KMS-11 (cell line): ENCODE measurements at regions not wholly inside any gene's neighbourhood (a gene's known extent, or its start where the extent isn't known, plus 50 kb on each side); places are given as distances from the start of the nearest gene placed in this dataset.

Experiments
- H2AFZ ChIP-seq: fragments of 200-600 bp; sonication (generic); 2 replicates; pipeline ENCODE4 v1.6.1; 2016; ENCODE audit warnings: antibody characterized with exemption, mixed run types, low read depth
- H3K27ac ChIP-seq: fragments of 200-600 bp; sonication (generic); 2 replicates; pipeline ENCODE4 v1.6.1; 2016; ENCODE audit warnings: mild to moderate bottlenecking, mixed run types
- H3K27me3 ChIP-seq: fragments of 200-600 bp; sonication (generic); 2 replicates; pipeline ENCODE4 v1.6.1; 2017; ENCODE audit warnings: mild to moderate bottlenecking, low read depth, mixed run types, moderate library complexity; ENCODE audit not compliant: insufficient read depth
- H3K36me3 ChIP-seq: fragments of 200-600 bp; sonication (generic); 2 replicates; pipeline ENCODE4 v1.6.1; 2017; ENCODE audit warnings: mild to moderate bottlenecking, mixed run types; ENCODE audit not compliant: insufficient read depth
- H3K4me1 ChIP-seq: fragments of 200-600 bp; sonication (generic); 2 replicates; pipeline ENCODE4 v1.6.1; 2016; ENCODE audit warnings: mild to moderate bottlenecking, low read depth, mixed run types; ENCODE audit not compliant: poor library complexity, severe bottlenecking
- H3K4me2 ChIP-seq: fragments of 200-600 bp; sonication (generic); 2 replicates; pipeline ENCODE4 v1.7.0; 2016; ENCODE audit warnings: mild to moderate bottlenecking, mixed run types
- H3K4me3 ChIP-seq: fragments of 200-600 bp; sonication (generic); IDR thresholded peaks from 2 replicates; pipeline ENCODE4 v1.6.1; 2017; ENCODE audit warnings: low read depth, low read length, mixed read lengths; ENCODE audit not compliant: insufficient read depth
- H3K79me2 ChIP-seq: fragments of 200-600 bp; sonication (generic); 2 replicates; pipeline ENCODE4 v1.6.1; 2016; ENCODE audit warnings: low read depth, mixed run types; ENCODE audit not compliant: insufficient read depth
- H3K9ac ChIP-seq: fragments of 200-600 bp; sonication (generic); 2 replicates; pipeline ENCODE4 v1.6.1; 2016; ENCODE audit warnings: mild to moderate bottlenecking, mixed run types
- H4K20me1 ChIP-seq: fragments of 200-600 bp; sonication (generic); 2 replicates; pipeline ENCODE4 v1.6.1; 2016; ENCODE audit warnings: mild to moderate bottlenecking, mixed run types; ENCODE audit not compliant: insufficient read depth
- CTCF ChIP-seq: fragments of 200-600 bp; sonication (generic); conservative IDR thresholded peaks from 2 replicates; pipeline ENCODE4 v1.6.1; 2017; ENCODE audit warnings: low read depth, mild to moderate bottlenecking, antibody characterized with exemption, low read length, moderate library complexity, mixed read lengths

- Histone ChIP-seq H3K27ac (no peak overlapping the region), H3K79me2 (no peaks in the 10 kb centered on the region), H2AFZ (no peak overlapping the region), H3K4me1 (peaks cover 19% of the 10 kb centered on the region), H4K20me1 (no peaks in the 10 kb centered on the region), H3K27me3 (no peaks in the 10 kb centered on the region), H3K4me2 (no peak overlapping the region), H3K4me3 (no peak overlapping the region), H3K9ac (no peak overlapping the region), H3K36me3 (no peaks in the 10 kb centered on the region)
- no peak for TF ChIP-seq CTCF
Measured at GRCh38 chr13:46983881-46984280, 87.0 kb upstream of the HTR2A start.

- no peak overlapping the region for H3K4me3 ChIP-seq
- H3K79me2 ChIP-seq: no peaks in the 10 kb centered on the region
- TF ChIP-seq CTCF: no peak
- H3K27ac ChIP-seq: no peak overlapping the region
- no peaks in the 10 kb centered on the region for H3K27me3 ChIP-seq
- peaks cover 19% of the 10 kb centered on the region for H3K4me1 ChIP-seq
- no peaks in the 10 kb centered on the region for H4K20me1 ChIP-seq
- H3K36me3 ChIP-seq: no peaks in the 10 kb centered on the region
- H3K4me2 ChIP-seq: no peak overlapping the region
- no peak overlapping the region for H2AFZ ChIP-seq
- H3K9ac ChIP-seq: no peak overlapping the region
Measured at GRCh38 chr13:46982856-46983582, 86.2 kb upstream of the HTR2A start.

- no peaks in the 10 kb centered on the region for H3K36me3 ChIP-seq
- no peaks in the 10 kb centered on the region for H3K79me2 ChIP-seq
- H4K20me1 ChIP-seq: no peaks in the 10 kb centered on the region
- H3K4me1 ChIP-seq: no peaks in the 10 kb centered on the region
- H3K27ac ChIP-seq: no peak overlapping the region
- no peak overlapping the region for H3K9ac ChIP-seq
- no peaks in the 10 kb centered on the region for H3K27me3 ChIP-seq
- no peak for TF ChIP-seq CTCF
- H3K4me2 ChIP-seq: no peak overlapping the region
- H3K4me3 ChIP-seq: no peak overlapping the region
- H2AFZ ChIP-seq: no peak overlapping the region
Measured at GRCh38 chr13:46975173-46975572, 78.3 kb upstream of the HTR2A start.

GRCh38 chr13:46968450-46968849 is 71.6 kb upstream of the HTR2A start:
- Histone ChIP-seq H3K4me3 (no peak overlapping the region), H3K27ac (no peak overlapping the region)
- no peak for TF ChIP-seq CTCF

More at GRCh38 chr13:46968450-46968849, 71.6 kb upstream of the HTR2A start:
- Histone ChIP-seq H2AFZ (no peak overlapping the region), H3K36me3 (no peaks in the 10 kb centered on the region), H3K4me2 (no peak overlapping the region), H3K4me1 (no peaks in the 10 kb centered on the region), H3K79me2 (no peaks in the 10 kb centered on the region), H3K27me3 (no peaks in the 10 kb centered on the region), H4K20me1 (no peaks in the 10 kb centered on the region), H3K9ac (no peak overlapping the region)
